NCI-H187 treated with DMSO at 0.1 percent for 48 hours (cell line): ENCODE measurements at regions not wholly inside any gene's neighbourhood (a gene's known extent, or its start where the extent isn't known, plus 50 kb on each side); places are given as distances from the start of the nearest gene placed in this dataset.

Source experiments
- DNase-seq: peaks from one replicate; lab custom pipeline; 2025; lab: John Stamatoyannopoulos, UW

GRCh38 chr5:73311291-73312110, 137.1 kb downstream of the FOXD1 start:
- no peak for DNase-seq

- peak; percentile 83 for DNase-seq
These were observed 134.8 kb downstream of the TMEM174 start for GRCh38 chr5:73307645-73308355.

GRCh38 chr5:73306741-73307275, 133.8 kb downstream of the TMEM174 start:
- no peak for DNase-seq

- no peak for DNase-seq
These were observed 133.2 kb downstream of the TMEM174 start for GRCh38 chr5:73306078-73306719.

GRCh38 chr5:73305386-73305785, 132.4 kb downstream of the TMEM174 start:
- no peak for DNase-seq

GRCh38 chr5:73304381-73304780, 131.4 kb downstream of the TMEM174 start:
- no peak for DNase-seq

GRCh38 chr5:73303148-73304079, 130.4 kb downstream of the TMEM174 start:
- DNase-seq: no peak

GRCh38 chr5:73302797-73303147, 129.8 kb downstream of the TMEM174 start:
- no peak for DNase-seq

GRCh38 chr5:73301208-73301901, 128.4 kb downstream of the TMEM174 start:
- no peak for DNase-seq

- DNase-seq: no peak
These were observed 127.6 kb downstream of the TMEM174 start for GRCh38 chr5:73300337-73301207.

GRCh38 chr5:73299665-73300336, 126.8 kb downstream of the TMEM174 start:
- no peak for DNase-seq

- DNase-seq: no peak
These were observed 126.0 kb downstream of the TMEM174 start for GRCh38 chr5:73298772-73299630.

GRCh38 chr5:73298251-73298771, 125.3 kb downstream of the TMEM174 start:
- DNase-seq: no peak

- DNase-seq: no peak
These were observed 124.4 kb downstream of the TMEM174 start for GRCh38 chr5:73297430-73297829.

GRCh38 chr5:73296772-73297171, 123.8 kb downstream of the TMEM174 start:
- no peak for DNase-seq

- DNase-seq: no peak
These were observed 122.9 kb downstream of the TMEM174 start for GRCh38 chr5:73295921-73296320.

GRCh38 chr5:73295447-73295846, 122.5 kb downstream of the TMEM174 start:
- no peak for DNase-seq

GRCh38 chr5:73292816-73293459, 119.9 kb downstream of the TMEM174 start:
- DNase-seq: no peak
